Epithelial cell of esophagus (primary cell): ENCODE measurements at regions not wholly inside any gene's neighbourhood (a gene's known extent, or its start where the extent isn't known, plus 50 kb on each side); places are given as distances from the start of the nearest gene placed in this dataset.

Source experiments
- DNase-seq: peaks from one replicate; pipeline ENCODE4 v3.0.0; 2010; ENCODE audit warnings: low read depth
- H3K4me3 ChIP-seq: 2 replicates; pipeline ENCODE4 v1.5.1; 2011; ENCODE audit warnings: mild to moderate bottlenecking, low read length, control low read depth
- TF ChIP-seq, protein P1 (sequence below): IDR thresholded peaks from 2 replicates; pipeline ENCODE4 v1.5.1; 2011; ENCODE audit warnings: low read depth, mild to moderate bottlenecking, low read length, control low read depth, inconsistent platforms; ENCODE audit not compliant: insufficient read depth; ENCODE audit errors: missing control alignments

DNA sequence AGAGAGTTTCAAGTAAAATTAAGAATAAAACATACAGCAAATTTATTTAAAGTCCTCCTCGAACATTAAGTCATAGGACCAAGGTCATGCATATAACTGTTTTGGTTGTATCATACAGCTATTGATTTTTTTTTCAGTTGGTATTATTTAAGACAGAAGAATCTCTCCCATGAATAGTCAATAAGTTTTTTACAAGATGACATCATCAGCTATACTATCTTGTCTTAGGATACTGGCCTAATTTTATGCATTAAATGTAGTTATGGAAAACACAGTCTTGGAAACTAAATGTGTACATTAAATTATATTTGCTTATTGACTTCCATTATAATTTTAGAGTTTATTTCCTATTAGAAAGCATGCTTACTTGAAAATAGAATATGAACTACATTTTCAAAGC is 755.9 kb downstream of the PCDH19 start:
- TF ChIP-seq, protein P1, sequence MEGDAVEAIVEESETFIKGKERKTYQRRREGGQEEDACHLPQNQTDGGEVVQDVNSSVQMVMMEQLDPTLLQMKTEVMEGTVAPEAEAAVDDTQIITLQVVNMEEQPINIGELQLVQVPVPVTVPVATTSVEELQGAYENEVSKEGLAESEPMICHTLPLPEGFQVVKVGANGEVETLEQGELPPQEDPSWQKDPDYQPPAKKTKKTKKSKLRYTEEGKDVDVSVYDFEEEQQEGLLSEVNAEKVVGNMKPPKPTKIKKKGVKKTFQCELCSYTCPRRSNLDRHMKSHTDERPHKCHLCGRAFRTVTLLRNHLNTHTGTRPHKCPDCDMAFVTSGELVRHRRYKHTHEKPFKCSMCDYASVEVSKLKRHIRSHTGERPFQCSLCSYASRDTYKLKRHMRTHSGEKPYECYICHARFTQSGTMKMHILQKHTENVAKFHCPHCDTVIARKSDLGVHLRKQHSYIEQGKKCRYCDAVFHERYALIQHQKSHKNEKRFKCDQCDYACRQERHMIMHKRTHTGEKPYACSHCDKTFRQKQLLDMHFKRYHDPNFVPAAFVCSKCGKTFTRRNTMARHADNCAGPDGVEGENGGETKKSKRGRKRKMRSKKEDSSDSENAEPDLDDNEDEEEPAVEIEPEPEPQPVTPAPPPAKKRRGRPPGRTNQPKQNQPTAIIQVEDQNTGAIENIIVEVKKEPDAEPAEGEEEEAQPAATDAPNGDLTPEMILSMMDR: no peak
- no peak overlapping the region for H3K4me3 ChIP-seq
- no peak for DNase-seq

DNA sequence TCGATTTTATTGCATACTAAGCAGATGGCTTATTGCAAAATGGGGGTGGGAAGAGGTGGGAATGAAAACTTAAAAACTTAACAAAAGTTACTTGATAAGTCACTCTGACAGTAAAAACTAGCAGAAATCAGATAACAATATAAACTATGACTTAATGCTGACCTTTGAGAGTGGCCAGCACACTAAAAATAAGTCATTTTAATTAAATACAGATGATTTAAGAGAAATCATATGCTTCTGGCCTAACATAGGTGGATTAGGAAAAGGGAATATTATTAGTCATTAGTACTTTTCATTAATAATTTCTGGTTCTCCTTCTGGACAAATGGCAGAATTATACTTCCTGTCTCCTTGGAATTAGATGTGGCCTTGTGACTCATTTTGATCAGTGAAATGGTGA is 756.7 kb downstream of the PCDH19 start:
- H3K4me3 ChIP-seq: no peak overlapping the region
- DNase-seq: no peak
- TF ChIP-seq, protein P1: no peak

DNA sequence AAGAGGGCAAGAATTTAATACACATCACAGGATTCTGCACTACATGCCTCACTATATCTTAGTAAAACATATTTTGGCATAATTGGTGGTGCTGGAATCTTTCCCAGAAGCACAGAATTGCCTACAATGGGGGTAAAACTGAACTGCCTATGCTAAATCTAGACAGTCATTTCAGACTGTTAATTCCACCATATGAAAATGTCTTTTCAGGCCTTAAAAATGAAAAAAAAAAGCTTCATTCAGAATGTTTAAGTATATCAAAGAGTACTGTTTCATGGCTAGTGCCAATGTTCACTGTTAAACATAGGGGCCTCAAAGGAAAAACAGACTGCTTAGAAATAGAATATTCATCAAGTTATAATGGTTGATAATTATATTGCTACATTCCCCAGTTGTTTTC is 797.0 kb downstream of the PCDH19 start:
- TF ChIP-seq, protein P1: no peak
- no peak overlapping the region for H3K4me3 ChIP-seq
- DNase-seq: no peak

DNA sequence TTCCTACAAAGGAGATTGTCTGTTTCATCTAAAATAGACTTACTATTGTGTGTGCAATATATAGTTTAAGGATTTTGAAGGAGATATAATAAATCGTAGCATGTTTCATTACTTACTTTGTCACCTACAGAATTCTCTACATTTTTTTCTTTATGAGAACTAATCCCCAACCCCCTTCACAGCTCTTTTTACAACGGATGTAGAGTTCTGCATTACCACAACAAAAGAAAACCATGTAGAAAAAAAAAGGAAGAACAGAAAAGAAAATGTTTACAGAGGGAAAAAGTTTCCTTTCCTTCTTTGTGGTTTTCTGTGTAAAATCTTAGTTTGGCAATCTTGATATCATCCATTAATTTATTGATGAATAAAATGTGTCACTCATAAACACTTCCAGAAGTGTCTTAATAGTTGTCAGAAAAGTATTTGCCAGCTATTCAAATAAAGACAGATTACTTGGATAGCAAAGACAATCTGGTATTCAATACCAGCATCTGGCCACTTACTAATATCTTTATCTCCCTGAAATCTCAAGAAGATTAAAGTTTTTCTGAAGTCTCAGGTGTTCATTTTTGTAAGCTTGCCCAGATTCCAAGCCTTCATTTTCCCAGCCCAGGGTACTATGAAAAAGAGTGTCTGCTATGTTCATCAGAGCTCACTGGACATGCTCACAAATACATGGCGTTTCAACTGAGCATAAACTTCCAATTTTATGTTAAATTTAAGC is 806.8 kb downstream of the PCDH19 start:
- TF ChIP-seq, protein P1: no peak
- no peak overlapping the region for H3K4me3 ChIP-seq

DNA sequence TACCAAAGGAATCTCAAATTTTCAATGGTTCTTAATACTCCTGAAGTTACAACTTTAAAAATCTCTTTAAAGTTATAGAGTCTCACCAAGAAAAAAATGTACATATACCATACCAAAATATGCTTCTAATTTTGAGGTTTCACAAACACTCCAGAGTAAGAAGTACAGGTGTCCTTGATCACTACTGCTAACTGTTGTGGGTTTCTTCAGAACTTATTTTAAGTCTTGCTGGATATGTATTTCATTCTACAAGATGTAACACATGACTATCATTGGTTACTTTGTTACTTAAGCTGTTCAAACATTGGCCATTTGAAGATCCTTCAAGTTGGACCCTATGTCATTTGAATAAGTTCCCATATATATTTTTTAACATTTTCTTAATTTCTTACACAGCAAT is 808.0 kb downstream of the PCDH19 start:
- no peak overlapping the region for H3K4me3 ChIP-seq
- DNase-seq: no peak
- TF ChIP-seq, protein P1: no peak

More for the DNA sequence above, 806.8 kb downstream of the PCDH19 start:
- DNase-seq: no peak

DNA sequence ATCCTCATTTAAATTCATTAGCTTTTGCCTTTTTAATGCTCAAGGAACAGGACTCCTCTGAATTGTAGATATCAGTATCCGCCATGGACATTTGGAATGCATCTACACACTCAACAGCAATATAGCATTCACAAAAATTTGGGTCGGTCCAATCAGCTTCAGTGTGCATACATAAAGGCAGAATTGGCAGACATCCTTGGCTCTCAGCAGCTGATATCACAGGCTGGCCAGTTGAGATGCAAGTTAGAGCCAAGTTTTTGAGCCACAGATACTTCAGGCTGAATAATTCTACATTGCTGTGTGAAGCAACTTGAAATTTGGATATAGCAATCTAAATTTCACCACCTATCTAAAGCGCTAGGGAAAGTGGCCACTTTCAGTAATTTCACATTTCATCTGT is 821.1 kb downstream of the PCDH19 start:
- no peak for DNase-seq
- no peak overlapping the region for H3K4me3 ChIP-seq
- TF ChIP-seq, protein P1: no peak

DNA sequence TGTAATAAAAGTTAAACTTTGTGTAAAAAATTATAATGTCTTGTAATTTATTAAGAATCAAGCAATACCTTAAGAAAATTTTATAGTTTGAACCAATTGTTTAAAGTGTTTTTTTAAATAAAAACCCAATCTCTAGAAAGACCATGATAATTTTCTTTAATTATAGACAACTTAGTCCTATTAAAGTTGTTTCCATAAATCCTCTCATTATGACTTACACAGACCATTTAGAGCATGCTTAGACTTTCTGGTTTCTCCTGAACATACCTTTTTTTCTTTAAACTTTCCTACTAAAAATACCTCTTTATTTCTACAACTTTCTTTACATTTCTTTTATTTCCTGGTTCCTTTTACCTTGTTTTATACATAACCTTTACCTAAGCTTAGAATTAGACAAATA is 837.4 kb downstream of the PCDH19 start:
- no peak overlapping the region for H3K4me3 ChIP-seq
- DNase-seq: no peak
- TF ChIP-seq, protein P1: no peak
